HepG2 (cell line): ENCODE measurements at regions not wholly inside any gene's neighbourhood (a gene's known extent, or its start where the extent isn't known, plus 50 kb on each side); places are given as distances from the start of the nearest gene placed in this dataset.

ENCODE experiments used
- ATAC-seq: fragments of 200-7000 bp; cut with Tn5 transposase; 3 replicates; pipeline ENCODE4 v1.9.1; 2020; ENCODE audit warnings: mild to moderate bottlenecking, moderate library complexity
- BruUV-seq: library from RNA; stranded (reverse); fragments of 400-500 nt; replicated peaks from 2 replicates; lab custom pipeline; 2021; lab: Mats Ljungman, UMichigan
- CTCF ChIA-PET: fragments of 300-600 bp; formaldehyde crosslinking; extraction: SDS; loops from one replicate; lab custom pipeline; 2021; ENCODE audit warnings: low total read pairs, inconsistent platforms, low intra/inter-chr PET ratio; lab: Yijun Ruan, JAX
- POLR2A ChIA-PET: fragments of 350-600 bp; sonication (Branson Sonifier 250); formaldehyde crosslinking; loops from one replicate; lab custom pipeline; 2020; ENCODE audit warnings: antibody characterized with exemption, inconsistent platforms; lab: Yijun Ruan, JAX
- DNase-seq: peaks from one replicate; pipeline ENCODE4 v3.0.0-alpha.2; 2015; ENCODE audit warnings: low spot score
- FAIRE-seq: peaks from 3 replicates; lab custom pipeline; 2011; peaks lifted over from hg19 to GRCh38; lab: Jason Lieb, UNC
- H2AFZ ChIP-seq: one replicate; pipeline ENCODE4 v1.6.1; 2011; ENCODE audit warnings: low read length, inconsistent platforms
- H3K27ac ChIP-seq: fragments of 300-600 bp; 3 replicates; pipeline ENCODE4 v1.8.0; 2011; ENCODE audit warnings: mixed run types, mild to moderate bottlenecking, mixed read lengths, low read length, inconsistent platforms; ENCODE audit not compliant: insufficient read depth; ENCODE audit errors: extremely low read length
- H3K27me3 ChIP-seq, 2 experiments: fragments of 200-600 bp in 1 of 2; 2 replicates in 1 of 2; 3 replicates in 1 of 2; pipeline versions ENCODE4 v1.6.0 to v1.8.0; 2011; ENCODE audit warnings: low read length in 2 of 2, mild to moderate bottlenecking in 2 of 2, moderate library complexity in 2 of 2, inconsistent platforms in 1 of 2; ENCODE audit not compliant: insufficient read depth in 2 of 2, control insufficient read depth in 1 of 2
- H3K36me3 ChIP-seq, 2 experiments: fragments of 200-600 bp in 1 of 2; replicated peaks in 1 of 2; 2 replicates in 1 of 2; 3 replicates in 1 of 2; pipeline versions ENCODE4 v1.5.1 to v1.8.0; 2011; ENCODE audit warnings: low read length in 2 of 2, inconsistent platforms in 1 of 2; ENCODE audit not compliant: insufficient read depth in 2 of 2, control insufficient read depth in 1 of 2
- H3K4me1 ChIP-seq: 2 replicates; pipeline ENCODE4 v1.5.1; 2012; ENCODE audit warnings: low read length, inconsistent platforms; ENCODE audit not compliant: insufficient read depth
- H3K4me2 ChIP-seq: 2 replicates; pipeline ENCODE4 v1.6.0; 2011; ENCODE audit warnings: low read depth, low read length, inconsistent platforms
- H3K4me3 ChIP-seq, 3 experiments: fragments of 200-600 bp in 1 of 3; sonication (generic), shearing (Covaris generic) in 1 of 3; replicated peaks in 1 of 3; 2 replicates each; pipeline ENCODE4 v1.5.1; 2011 to 2016; ENCODE audit warnings: low read length in 3 of 3, inconsistent platforms in 2 of 3, low read depth in 2 of 3, mild to moderate bottlenecking in 2 of 3, control low read depth in 1 of 3, mixed read lengths in 1 of 3; ENCODE audit not compliant: insufficient read depth in 1 of 3
- H3K79me2 ChIP-seq: one replicate; pipeline ENCODE4 v1.6.1; 2011; ENCODE audit warnings: low read length, inconsistent platforms; ENCODE audit not compliant: insufficient read depth
- H3K9ac ChIP-seq: 2 replicates; pipeline ENCODE4 v1.6.0; 2011; ENCODE audit warnings: mild to moderate bottlenecking, low read depth, low read length, inconsistent platforms; ENCODE audit not compliant: insufficient read depth
- H3K9me3 ChIP-seq: 2 replicates; pipeline ENCODE4 v1.5.1; 2012; ENCODE audit warnings: mild to moderate bottlenecking, low read length
- H4K20me1 ChIP-seq: 2 replicates; pipeline ENCODE4 v1.6.0; 2011; ENCODE audit warnings: inconsistent platforms, mild to moderate bottlenecking, low read length, moderate library complexity; ENCODE audit not compliant: insufficient read depth
- FIP1L1 ChIP-seq: fragments of 200-400 bp; formaldehyde crosslinking; IDR thresholded peaks from 2 replicates; pipeline ENCODE4 v1.6.1; 2018; ENCODE audit warnings: low read depth, mild to moderate bottlenecking, low read length, moderate library complexity, borderline replicate concordance; ENCODE audit not compliant: insufficient read depth
- HNRNPK ChIP-seq: fragments of 200-400 bp; formaldehyde crosslinking; IDR thresholded peaks from 2 replicates; pipeline ENCODE4 v1.6.1; 2018; ENCODE audit warnings: low read length, low read depth, moderate library complexity, mild to moderate bottlenecking; ENCODE audit not compliant: poor library complexity, severe bottlenecking
- HNRNPUL1 ChIP-seq: fragments of 200-400 bp; formaldehyde crosslinking; IDR thresholded peaks from 2 replicates; pipeline ENCODE4 v1.6.1; 2017; ENCODE audit warnings: low read depth, mild to moderate bottlenecking, low read length, moderate library complexity
- KMT2B ChIP-seq: IDR thresholded peaks from 2 replicates; pipeline ENCODE4 v1.6.1; 2016; ENCODE audit warnings: missing genetic modification reagents, missing compliant biosample characterization
- MEF2D ChIP-seq: sonication (generic); formaldehyde crosslinking; IDR thresholded peaks from 2 replicates; pipeline ENCODE4 v1.5.1; 2020; ENCODE audit warnings: mild to moderate bottlenecking, missing genetic modification reagents
- WIZ ChIP-seq: sonication (generic); formaldehyde crosslinking; IDR thresholded peaks from 2 replicates; pipeline ENCODE4 v1.5.1; 2020; ENCODE audit warnings: mild to moderate bottlenecking, missing genetic modification reagents
- ZBTB3 ChIP-seq: sonication (generic); formaldehyde crosslinking; IDR thresholded peaks from 2 replicates; pipeline ENCODE4 v1.4.0; 2020; ENCODE audit warnings: low read depth, mild to moderate bottlenecking, moderate library complexity, missing genetic modification reagents, borderline replicate concordance
- ZNF446 ChIP-seq: sonication (generic); formaldehyde crosslinking; IDR thresholded peaks from 2 replicates; pipeline ENCODE4 v1.5.0; 2020; ENCODE audit warnings: mild to moderate bottlenecking, missing genetic modification reagents
- ZNF652 ChIP-seq: IDR thresholded peaks from 2 replicates; pipeline ENCODE4 v1.6.1; 2016; ENCODE audit warnings: low read depth, borderline replicate concordance
- ZNF672 ChIP-seq: sonication (generic); formaldehyde crosslinking; IDR thresholded peaks from 2 replicates; pipeline ENCODE4 v1.8.1; 2022; ENCODE audit warnings: missing genetic modification reagents
- ZNF772 ChIP-seq: sonication (generic); formaldehyde crosslinking; IDR thresholded peaks from 2 replicates; pipeline ENCODE4 v1.5.0; 2020; ENCODE audit warnings: mild to moderate bottlenecking, missing genetic modification reagents
- WGBS: methylation state at CpG from one replicate; pipeline ENCODE4 v1.1.6; 2017; ENCODE audit warnings: low lambda C conversion rate; 5-methylcytosine and 5-hydroxymethylcytosine counted together
- in situ Hi-C: cut with HindIII; loops from 2 replicates; pipeline ENCODE4 v1.10.0; 2017; ENCODE audit warnings: low pct_unique_long_range_greater_than_20kb; ENCODE audit not compliant: extremely low pct_ligation_motif_present
- intact Hi-C: fragments of 100-400 bp; cut with micrococcal nuclease; formaldehyde crosslinking; loops from one replicate; pipeline ENCODE4 v1.10.0; 2022; ENCODE audit not compliant: unreplicated experiment
- TF ChIP-seq, protein P1 (sequence below): sonication (generic); formaldehyde crosslinking; IDR thresholded peaks from 2 replicates; pipeline ENCODE4 v1.5.1; 2020; ENCODE audit warnings: missing genetic modification reagents, mild to moderate bottlenecking, borderline replicate concordance
- TF ChIP-seq, protein P2 (sequence below): sonication (generic); formaldehyde crosslinking; conservative IDR thresholded peaks from 2 replicates; pipeline ENCODE4 v1.4.0; 2020; ENCODE audit warnings: mild to moderate bottlenecking, missing genetic modification reagents, moderate library complexity

DNA sequence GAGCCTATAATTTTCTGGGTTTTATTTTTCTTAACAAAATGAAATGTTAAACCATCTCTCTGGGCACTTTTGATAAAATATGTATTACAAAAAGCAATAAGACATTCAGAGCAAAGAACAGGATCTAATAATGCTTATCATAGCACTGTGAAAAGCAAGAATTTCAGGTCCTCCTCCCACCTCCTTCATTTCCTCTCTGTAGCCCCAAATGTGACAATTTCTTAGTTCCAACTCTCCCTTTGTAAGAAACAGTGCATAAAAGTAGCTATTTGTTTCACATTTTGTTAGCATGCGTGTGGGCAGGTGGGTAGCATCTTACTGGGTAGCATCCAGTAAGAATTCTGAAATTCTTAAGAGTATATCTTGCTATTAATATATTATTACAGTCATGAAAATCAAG lies 130.9 kb upstream of the RASA1 start:
- Histone ChIP-seq H3K9me3 (no peaks in the 10 kb centered on the region), H3K27me3 (no peaks in the 10 kb centered on the region), H3K36me3 (no peaks in the 10 kb centered on the region), H3K27ac (no peak overlapping the region), H4K20me1 (no peaks in the 10 kb centered on the region), H3K4me3 (no peak overlapping the region), H3K4me1 (no peaks in the 10 kb centered on the region), H3K79me2 (no peaks in the 10 kb centered on the region), H3K9ac (no peak overlapping the region), H2AFZ (no peak overlapping the region), H3K4me2 (no peak overlapping the region)
- intact Hi-C loops = no loop called here
- no peak for DNase-seq
- no peak for TF ChIP-seq ZNF772 (CRISPR knock-in tag)
- TF ChIP-seq HNRNPK = no peak
- TF ChIP-seq HNRNPUL1 = no peak
- TF ChIP-seq WIZ (CRISPR knock-in tag) = no peak
- TF ChIP-seq MEF2D (CRISPR knock-in tag) = no peak
- TF ChIP-seq ZNF446 = no peak
- no peak for TF ChIP-seq FIP1L1
- TF ChIP-seq ZBTB3 (CRISPR knock-in tag) = no peak
- TF ChIP-seq KMT2B (CRISPR knock-in tag) = no peak
- no peak for TF ChIP-seq ZNF652 (CRISPR knock-in tag)
- TF ChIP-seq, protein P1, sequence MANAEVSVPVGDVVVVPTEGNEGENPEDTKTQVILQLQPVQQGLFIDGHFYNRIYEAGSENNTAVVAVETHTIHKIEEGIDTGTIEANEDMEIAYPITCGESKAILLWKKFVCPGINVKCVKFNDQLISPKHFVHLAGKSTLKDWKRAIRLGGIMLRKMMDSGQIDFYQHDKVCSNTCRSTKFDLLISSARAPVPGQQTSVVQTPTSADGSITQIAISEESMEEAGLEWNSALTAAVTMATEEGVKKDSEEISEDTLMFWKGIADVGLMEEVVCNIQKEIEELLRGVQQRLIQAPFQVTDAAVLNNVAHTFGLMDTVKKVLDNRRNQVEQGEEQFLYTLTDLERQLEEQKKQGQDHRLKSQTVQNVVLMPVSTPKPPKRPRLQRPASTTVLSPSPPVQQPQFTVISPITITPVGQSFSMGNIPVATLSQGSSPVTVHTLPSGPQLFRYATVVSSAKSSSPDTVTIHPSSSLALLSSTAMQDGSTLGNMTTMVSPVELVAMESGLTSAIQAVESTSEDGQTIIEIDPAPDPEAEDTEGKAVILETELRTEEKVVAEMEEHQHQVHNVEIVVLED (CRISPR knock-in tag) = no peak
- TF ChIP-seq, protein P2, sequence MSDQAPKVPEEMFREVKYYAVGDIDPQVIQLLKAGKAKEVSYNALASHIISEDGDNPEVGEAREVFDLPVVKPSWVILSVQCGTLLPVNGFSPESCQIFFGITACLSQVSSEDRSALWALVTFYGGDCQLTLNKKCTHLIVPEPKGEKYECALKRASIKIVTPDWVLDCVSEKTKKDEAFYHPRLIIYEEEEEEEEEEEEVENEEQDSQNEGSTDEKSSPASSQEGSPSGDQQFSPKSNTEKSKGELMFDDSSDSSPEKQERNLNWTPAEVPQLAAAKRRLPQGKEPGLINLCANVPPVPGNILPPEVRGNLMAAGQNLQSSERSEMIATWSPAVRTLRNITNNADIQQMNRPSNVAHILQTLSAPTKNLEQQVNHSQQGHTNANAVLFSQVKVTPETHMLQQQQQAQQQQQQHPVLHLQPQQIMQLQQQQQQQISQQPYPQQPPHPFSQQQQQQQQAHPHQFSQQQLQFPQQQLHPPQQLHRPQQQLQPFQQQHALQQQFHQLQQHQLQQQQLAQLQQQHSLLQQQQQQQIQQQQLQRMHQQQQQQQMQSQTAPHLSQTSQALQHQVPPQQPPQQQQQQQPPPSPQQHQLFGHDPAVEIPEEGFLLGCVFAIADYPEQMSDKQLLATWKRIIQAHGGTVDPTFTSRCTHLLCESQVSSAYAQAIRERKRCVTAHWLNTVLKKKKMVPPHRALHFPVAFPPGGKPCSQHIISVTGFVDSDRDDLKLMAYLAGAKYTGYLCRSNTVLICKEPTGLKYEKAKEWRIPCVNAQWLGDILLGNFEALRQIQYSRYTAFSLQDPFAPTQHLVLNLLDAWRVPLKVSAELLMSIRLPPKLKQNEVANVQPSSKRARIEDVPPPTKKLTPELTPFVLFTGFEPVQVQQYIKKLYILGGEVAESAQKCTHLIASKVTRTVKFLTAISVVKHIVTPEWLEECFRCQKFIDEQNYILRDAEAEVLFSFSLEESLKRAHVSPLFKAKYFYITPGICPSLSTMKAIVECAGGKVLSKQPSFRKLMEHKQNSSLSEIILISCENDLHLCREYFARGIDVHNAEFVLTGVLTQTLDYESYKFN (CRISPR knock-in tag) = no peak
- no peak for TF ChIP-seq ZNF672 (CRISPR knock-in tag)
- ChIA-PET CTCF (no interaction called here), POLR2A (no interaction called here)
- no peak for ATAC-seq
- WGBS = 0% methylated on average over 1 of the region's 1 CpG
- in situ Hi-C loops = no loop called here
- BruUV-seq = no TSS peak
- FAIRE-seq = no peak
